ENCODE measurements at regions not wholly inside any gene's neighbourhood (a gene's known extent, or its start where the extent isn't known, plus 50 kb on each side); places are given as distances from the start of the nearest gene placed in this dataset.

DNA sequence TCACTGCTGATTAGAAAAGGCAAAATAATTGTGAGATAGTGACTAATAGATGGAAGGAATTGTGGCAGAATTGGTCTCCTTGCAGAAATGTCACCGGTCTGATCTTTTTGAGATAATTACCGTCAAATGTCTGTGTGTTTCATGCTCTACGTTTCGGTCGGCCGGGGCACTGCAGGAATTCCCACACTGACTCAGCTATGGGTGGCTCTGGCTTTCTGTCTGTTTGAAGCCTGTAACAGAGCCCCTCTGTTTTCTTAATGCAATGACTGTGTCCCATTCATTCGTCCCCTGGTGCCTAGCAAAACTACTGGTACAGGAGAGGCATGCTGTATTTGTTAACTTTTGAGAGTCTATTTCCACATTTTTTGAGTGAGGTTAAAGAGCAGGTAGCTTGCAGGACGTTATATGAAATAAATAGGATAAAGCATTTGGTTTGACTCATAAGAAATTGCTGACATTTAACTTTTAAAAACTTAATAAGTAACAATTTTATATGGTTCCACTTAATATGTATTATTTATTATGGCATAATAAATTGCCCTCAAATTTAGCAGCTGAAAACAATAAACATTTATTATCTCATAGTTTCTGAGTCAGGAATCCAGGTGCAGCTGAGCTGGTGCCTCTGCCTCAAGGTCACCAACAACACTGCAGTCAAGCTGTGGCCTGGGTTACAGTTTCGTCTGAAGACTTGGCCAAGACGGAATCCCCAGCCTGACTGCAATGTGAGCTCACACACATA is 53.3 kb upstream of the CTBP2 start:
- TF ChIP-seq, protein P1, sequence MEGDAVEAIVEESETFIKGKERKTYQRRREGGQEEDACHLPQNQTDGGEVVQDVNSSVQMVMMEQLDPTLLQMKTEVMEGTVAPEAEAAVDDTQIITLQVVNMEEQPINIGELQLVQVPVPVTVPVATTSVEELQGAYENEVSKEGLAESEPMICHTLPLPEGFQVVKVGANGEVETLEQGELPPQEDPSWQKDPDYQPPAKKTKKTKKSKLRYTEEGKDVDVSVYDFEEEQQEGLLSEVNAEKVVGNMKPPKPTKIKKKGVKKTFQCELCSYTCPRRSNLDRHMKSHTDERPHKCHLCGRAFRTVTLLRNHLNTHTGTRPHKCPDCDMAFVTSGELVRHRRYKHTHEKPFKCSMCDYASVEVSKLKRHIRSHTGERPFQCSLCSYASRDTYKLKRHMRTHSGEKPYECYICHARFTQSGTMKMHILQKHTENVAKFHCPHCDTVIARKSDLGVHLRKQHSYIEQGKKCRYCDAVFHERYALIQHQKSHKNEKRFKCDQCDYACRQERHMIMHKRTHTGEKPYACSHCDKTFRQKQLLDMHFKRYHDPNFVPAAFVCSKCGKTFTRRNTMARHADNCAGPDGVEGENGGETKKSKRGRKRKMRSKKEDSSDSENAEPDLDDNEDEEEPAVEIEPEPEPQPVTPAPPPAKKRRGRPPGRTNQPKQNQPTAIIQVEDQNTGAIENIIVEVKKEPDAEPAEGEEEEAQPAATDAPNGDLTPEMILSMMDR (IDR thresholded peaks at IDR 0.05): no peak
- TF ChIP-seq POLR2A (IDR thresholded peaks at IDR 0.05): no peak
